HepG2 (cell line): ENCODE measurements at regions not wholly inside any gene's neighbourhood (a gene's known extent, or its start where the extent isn't known, plus 50 kb on each side); places are given as distances from the start of the nearest gene placed in this dataset.

ENCODE experiments used
- ATAC-seq: fragments of 200-7000 bp; cut with Tn5 transposase; 3 replicates; pipeline ENCODE4 v1.9.1; 2020; ENCODE audit warnings: mild to moderate bottlenecking, moderate library complexity
- BruUV-seq: library from RNA; stranded (reverse); fragments of 400-500 nt; replicated peaks from 2 replicates; lab custom pipeline; 2021; lab: Mats Ljungman, UMichigan
- CTCF ChIA-PET: fragments of 300-600 bp; formaldehyde crosslinking; extraction: SDS; loops from one replicate; lab custom pipeline; 2021; ENCODE audit warnings: low total read pairs, inconsistent platforms, low intra/inter-chr PET ratio; lab: Yijun Ruan, JAX
- POLR2A ChIA-PET: fragments of 350-600 bp; sonication (Branson Sonifier 250); formaldehyde crosslinking; loops from one replicate; lab custom pipeline; 2020; ENCODE audit warnings: antibody characterized with exemption, inconsistent platforms; lab: Yijun Ruan, JAX
- DNase-seq: peaks from one replicate; pipeline ENCODE4 v3.0.0-alpha.2; 2015; ENCODE audit warnings: low spot score
- FAIRE-seq: peaks from 3 replicates; lab custom pipeline; 2011; peaks lifted over from hg19 to GRCh38; lab: Jason Lieb, UNC
- H2AFZ ChIP-seq: one replicate; pipeline ENCODE4 v1.6.1; 2011; ENCODE audit warnings: low read length, inconsistent platforms
- H3K27ac ChIP-seq: fragments of 300-600 bp; 3 replicates; pipeline ENCODE4 v1.8.0; 2011; ENCODE audit warnings: mixed run types, mild to moderate bottlenecking, mixed read lengths, low read length, inconsistent platforms; ENCODE audit not compliant: insufficient read depth; ENCODE audit errors: extremely low read length
- H3K27me3 ChIP-seq, 2 experiments: fragments of 200-600 bp in 1 of 2; 2 replicates in 1 of 2; 3 replicates in 1 of 2; pipeline versions ENCODE4 v1.6.0 to v1.8.0; 2011; ENCODE audit warnings: low read length in 2 of 2, mild to moderate bottlenecking in 2 of 2, moderate library complexity in 2 of 2, inconsistent platforms in 1 of 2; ENCODE audit not compliant: insufficient read depth in 2 of 2, control insufficient read depth in 1 of 2
- H3K36me3 ChIP-seq, 2 experiments: fragments of 200-600 bp in 1 of 2; replicated peaks in 1 of 2; 2 replicates in 1 of 2; 3 replicates in 1 of 2; pipeline versions ENCODE4 v1.5.1 to v1.8.0; 2011; ENCODE audit warnings: low read length in 2 of 2, inconsistent platforms in 1 of 2; ENCODE audit not compliant: insufficient read depth in 2 of 2, control insufficient read depth in 1 of 2
- H3K4me1 ChIP-seq: 2 replicates; pipeline ENCODE4 v1.5.1; 2012; ENCODE audit warnings: low read length, inconsistent platforms; ENCODE audit not compliant: insufficient read depth
- H3K4me2 ChIP-seq: 2 replicates; pipeline ENCODE4 v1.6.0; 2011; ENCODE audit warnings: low read depth, low read length, inconsistent platforms
- H3K4me3 ChIP-seq, 3 experiments: fragments of 200-600 bp in 1 of 3; sonication (generic), shearing (Covaris generic) in 1 of 3; replicated peaks in 1 of 3; 2 replicates each; pipeline ENCODE4 v1.5.1; 2011 to 2016; ENCODE audit warnings: low read length in 3 of 3, inconsistent platforms in 2 of 3, low read depth in 2 of 3, mild to moderate bottlenecking in 2 of 3, control low read depth in 1 of 3, mixed read lengths in 1 of 3; ENCODE audit not compliant: insufficient read depth in 1 of 3
- H3K79me2 ChIP-seq: one replicate; pipeline ENCODE4 v1.6.1; 2011; ENCODE audit warnings: low read length, inconsistent platforms; ENCODE audit not compliant: insufficient read depth
- H3K9ac ChIP-seq: 2 replicates; pipeline ENCODE4 v1.6.0; 2011; ENCODE audit warnings: mild to moderate bottlenecking, low read depth, low read length, inconsistent platforms; ENCODE audit not compliant: insufficient read depth
- H3K9me3 ChIP-seq: 2 replicates; pipeline ENCODE4 v1.5.1; 2012; ENCODE audit warnings: mild to moderate bottlenecking, low read length
- H4K20me1 ChIP-seq: 2 replicates; pipeline ENCODE4 v1.6.0; 2011; ENCODE audit warnings: inconsistent platforms, mild to moderate bottlenecking, low read length, moderate library complexity; ENCODE audit not compliant: insufficient read depth
- BORCS8-MEF2B ChIP-seq: sonication (generic); formaldehyde crosslinking; IDR thresholded peaks from 2 replicates; pipeline ENCODE4 v1.8.0; 2022; ENCODE audit warnings: mild to moderate bottlenecking, missing genetic modification reagents
- HHEX ChIP-seq: IDR thresholded peaks from 2 replicates; pipeline ENCODE4 v1.6.1; 2016; ENCODE audit warnings: control low read depth
- MIER3 ChIP-seq: IDR thresholded peaks from 2 replicates; pipeline ENCODE4 v1.6.1; 2016; ENCODE audit warnings: missing compliant biosample characterization, borderline replicate concordance
- PITX1 ChIP-seq: sonication (generic); formaldehyde crosslinking; IDR thresholded peaks from 2 replicates; pipeline ENCODE4 v1.5.1; 2020; ENCODE audit warnings: mild to moderate bottlenecking, missing genetic modification reagents
- SRSF4 ChIP-seq: fragments of 200-400 bp; formaldehyde crosslinking; IDR thresholded peaks from one replicate; pipeline ENCODE4 v1.6.1; 2018; ENCODE audit warnings: mild to moderate bottlenecking, low read depth, low read length, moderate library complexity; ENCODE audit not compliant: poor library complexity, severe bottlenecking
- SSRP1 ChIP-seq: IDR thresholded peaks from 2 replicates; pipeline ENCODE4 v1.6.1; 2016; ENCODE audit warnings: control low read depth
- USF2 ChIP-seq, 2 experiments: sonication (generic) in 1 of 2; formaldehyde crosslinking in 1 of 2; IDR thresholded peaks; 2 replicates each; pipeline versions ENCODE4 v1.5.1 to v1.6.1; 2011 to 2020; ENCODE audit warnings: borderline replicate concordance in 1 of 2, low read depth in 1 of 2, low read length in 1 of 2, mild to moderate bottlenecking in 1 of 2, missing genetic modification reagents in 1 of 2, moderate library complexity in 1 of 2
- ZBTB34 ChIP-seq: sonication (generic); formaldehyde crosslinking; IDR thresholded peaks from 2 replicates; pipeline ENCODE4 v1.8.0; 2022; ENCODE audit warnings: mild to moderate bottlenecking, missing genetic modification reagents
- ZNF772 ChIP-seq: sonication (generic); formaldehyde crosslinking; IDR thresholded peaks from 2 replicates; pipeline ENCODE4 v1.5.0; 2020; ENCODE audit warnings: mild to moderate bottlenecking, missing genetic modification reagents
- WGBS: methylation state at CpG from one replicate; pipeline ENCODE4 v1.1.6; 2017; ENCODE audit warnings: low lambda C conversion rate; 5-methylcytosine and 5-hydroxymethylcytosine counted together
- in situ Hi-C: cut with HindIII; loops from 2 replicates; pipeline ENCODE4 v1.10.0; 2017; ENCODE audit warnings: low pct_unique_long_range_greater_than_20kb; ENCODE audit not compliant: extremely low pct_ligation_motif_present
- intact Hi-C: fragments of 100-400 bp; cut with micrococcal nuclease; formaldehyde crosslinking; loops from one replicate; pipeline ENCODE4 v1.10.0; 2022; ENCODE audit not compliant: unreplicated experiment
- TF ChIP-seq, protein P1 (sequence below): sonication (generic); formaldehyde crosslinking; IDR thresholded peaks from 2 replicates; pipeline ENCODE4 v1.4.0; 2020; ENCODE audit warnings: missing genetic modification reagents, borderline replicate concordance

DNA sequence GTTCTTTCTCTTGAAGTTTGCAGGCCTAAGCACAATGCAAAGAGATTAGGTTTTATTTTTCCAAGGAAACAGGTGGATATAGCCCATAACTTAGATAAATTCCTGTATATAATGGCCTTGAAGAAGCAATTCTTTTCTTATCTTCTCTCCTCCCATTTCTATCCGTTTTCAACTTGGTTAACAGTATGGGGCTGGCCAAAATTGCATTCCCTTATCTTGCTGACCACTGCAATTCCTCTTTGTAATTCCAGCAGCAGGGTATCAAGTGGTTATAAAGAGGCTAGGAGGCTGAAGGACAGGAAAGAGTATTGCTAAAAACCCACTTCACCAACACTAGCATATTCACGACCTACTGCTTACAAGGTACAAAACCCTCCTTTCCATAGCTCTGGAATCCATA is 643.5 kb upstream of the ID4 start:
- no peak overlapping the region for H2AFZ ChIP-seq
- in situ Hi-C loops = no loop called here
- no peaks in the 10 kb centered on the region for H3K79me2 ChIP-seq
- no peaks in the 10 kb centered on the region for H4K20me1 ChIP-seq
- H3K4me1 ChIP-seq = no peaks in the 10 kb centered on the region
- CTCF ChIA-PET = no interaction called here
- peaks cover 95% of the 10 kb centered on the region for H3K9me3 ChIP-seq
- intact Hi-C loops = no loop called here
- H3K27ac ChIP-seq = no peak overlapping the region
- FAIRE-seq = no peak
- no peak for ATAC-seq
- BruUV-seq = no TSS peak
- TF ChIP-seq ZNF772 (no peak), SRSF4 (no peak), BORCS8-MEF2B (no peak), MIER3 (CRISPR knock-in tag) (no peak), PITX1 (CRISPR knock-in tag) (no peak), HHEX (CRISPR knock-in tag) (no peak), ZBTB34 (CRISPR knock-in tag) (no peak), SSRP1 (CRISPR knock-in tag) (no peak), USF2 (IDR thresholded peaks at IDR 0.05; ENCODE audit: low read depth, low read length) (no peak), USF2 (CRISPR knock-in tag; IDR thresholded peaks at IDR 0.05; ENCODE audit: borderline replicate concordance) (no peak)
- TF ChIP-seq, protein P1, sequence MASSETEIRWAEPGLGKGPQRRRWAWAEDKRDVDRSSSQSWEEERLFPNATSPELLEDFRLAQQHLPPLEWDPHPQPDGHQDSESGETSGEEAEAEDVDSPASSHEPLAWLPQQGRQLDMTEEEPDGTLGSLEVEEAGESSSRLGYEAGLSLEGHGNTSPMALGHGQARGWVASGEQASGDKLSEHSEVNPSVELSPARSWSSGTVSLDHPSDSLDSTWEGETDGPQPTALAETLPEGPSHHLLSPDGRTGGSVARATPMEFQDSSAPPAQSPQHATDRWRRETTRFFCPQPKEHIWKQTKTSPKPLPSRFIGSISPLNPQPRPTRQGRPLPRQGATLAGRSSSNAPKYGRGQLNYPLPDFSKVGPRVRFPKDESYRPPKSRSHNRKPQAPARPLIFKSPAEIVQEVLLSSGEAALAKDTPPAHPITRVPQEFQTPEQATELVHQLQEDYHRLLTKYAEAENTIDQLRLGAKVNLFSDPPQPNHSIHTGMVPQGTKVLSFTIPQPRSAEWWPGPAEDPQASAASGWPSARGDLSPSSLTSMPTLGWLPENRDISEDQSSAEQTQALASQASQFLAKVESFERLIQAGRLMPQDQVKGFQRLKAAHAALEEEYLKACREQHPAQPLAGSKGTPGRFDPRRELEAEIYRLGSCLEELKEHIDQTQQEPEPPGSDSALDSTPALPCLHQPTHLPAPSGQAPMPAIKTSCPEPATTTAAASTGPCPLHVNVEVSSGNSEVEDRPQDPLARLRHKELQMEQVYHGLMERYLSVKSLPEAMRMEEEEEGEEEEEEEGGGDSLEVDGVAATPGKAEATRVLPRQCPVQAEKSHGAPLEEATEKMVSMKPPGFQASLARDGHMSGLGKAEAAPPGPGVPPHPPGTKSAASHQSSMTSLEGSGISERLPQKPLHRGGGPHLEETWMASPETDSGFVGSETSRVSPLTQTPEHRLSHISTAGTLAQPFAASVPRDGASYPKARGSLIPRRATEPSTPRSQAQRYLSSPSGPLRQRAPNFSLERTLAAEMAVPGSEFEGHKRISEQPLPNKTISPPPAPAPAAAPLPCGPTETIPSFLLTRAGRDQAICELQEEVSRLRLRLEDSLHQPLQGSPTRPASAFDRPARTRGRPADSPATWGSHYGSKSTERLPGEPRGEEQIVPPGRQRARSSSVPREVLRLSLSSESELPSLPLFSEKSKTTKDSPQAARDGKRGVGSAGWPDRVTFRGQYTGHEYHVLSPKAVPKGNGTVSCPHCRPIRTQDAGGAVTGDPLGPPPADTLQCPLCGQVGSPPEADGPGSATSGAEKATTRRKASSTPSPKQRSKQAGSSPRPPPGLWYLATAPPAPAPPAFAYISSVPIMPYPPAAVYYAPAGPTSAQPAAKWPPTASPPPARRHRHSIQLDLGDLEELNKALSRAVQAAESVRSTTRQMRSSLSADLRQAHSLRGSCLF (CRISPR knock-in tag) = no peak
- H3K4me3 ChIP-seq = no peak overlapping the region
- no peak for DNase-seq
- H3K36me3 ChIP-seq = no peaks in the 10 kb centered on the region
- no peak overlapping the region for H3K9ac ChIP-seq
- H3K27me3 ChIP-seq = no peaks in the 10 kb centered on the region
- 0% methylated on average over 2 of the region's 2 CpGs for WGBS
- H3K4me2 ChIP-seq = no peak overlapping the region
- POLR2A ChIA-PET = no interaction called here
